ENCODE measurements at regions not wholly inside any gene's neighbourhood (a gene's known extent, or its start where the extent isn't known, plus 50 kb on each side); places are given as distances from the start of the nearest gene placed in this dataset.

- no peak for DNase-seq (ENCODE audit: low read depth)
- H3K4me3 ChIP-seq (ENCODE audit: low read length): no peak overlapping the region
- no peak for TF ChIP-seq CTCF (IDR thresholded peaks at IDR 0.05; ENCODE audit: insufficient read depth, low read depth, low read length, missing control alignments)
Observed at GRCh38 chr5:5899716-5900115, 477.2 kb downstream of the ICE1 start.

- no peak overlapping the region for H3K4me3 ChIP-seq (ENCODE audit: low read length)
- TF ChIP-seq CTCF (IDR thresholded peaks at IDR 0.05; ENCODE audit: insufficient read depth, low read depth, low read length, missing control alignments): no peak
- no peak for DNase-seq (ENCODE audit: low read depth)
Observed at GRCh38 chr5:5888284-5888683, 465.8 kb downstream of the ICE1 start.

- no peak for DNase-seq (ENCODE audit: low read depth)
- no peak for TF ChIP-seq CTCF (IDR thresholded peaks at IDR 0.05; ENCODE audit: insufficient read depth, low read depth, low read length, missing control alignments)
Observed at GRCh38 chr5:5887833-5888232, 465.4 kb downstream of the ICE1 start.

GRCh38 chr5:5886812-5887486 lies 464.5 kb downstream of the ICE1 start:
- DNase-seq (ENCODE audit: low read depth): peak; percentile 11
- H3K4me3 ChIP-seq (ENCODE audit: low read length): no peak overlapping the region
- TF ChIP-seq CTCF (IDR thresholded peaks at IDR 0.05; ENCODE audit: insufficient read depth, low read depth, low read length, missing control alignments): peak; percentile 27

More at GRCh38 chr5:5887833-5888232, 465.4 kb downstream of the ICE1 start:
- no peak overlapping the region for H3K4me3 ChIP-seq (ENCODE audit: low read length)

GRCh38 chr5:5886353-5886752 lies 463.9 kb downstream of the ICE1 start:
- H3K4me3 ChIP-seq (ENCODE audit: low read length): no peak overlapping the region
- DNase-seq (ENCODE audit: low read depth): no peak
- TF ChIP-seq CTCF (IDR thresholded peaks at IDR 0.05; ENCODE audit: insufficient read depth, low read depth, low read length, missing control alignments): no peak

- DNase-seq (ENCODE audit: low read depth): no peak
- no peak overlapping the region for H3K4me3 ChIP-seq (ENCODE audit: low read length)
- no peak for TF ChIP-seq CTCF (IDR thresholded peaks at IDR 0.05; ENCODE audit: insufficient read depth, low read depth, low read length, missing control alignments)
Observed at GRCh38 chr5:5885782-5886181, 463.3 kb downstream of the ICE1 start.

GRCh38 chr5:5884593-5884992 lies 462.1 kb downstream of the ICE1 start:
- H3K4me3 ChIP-seq (ENCODE audit: low read length): no peak overlapping the region
- no peak for DNase-seq (ENCODE audit: low read depth)
- no peak for TF ChIP-seq CTCF (IDR thresholded peaks at IDR 0.05; ENCODE audit: insufficient read depth, low read depth, low read length, missing control alignments)
